Liver (tissue), 8 donors: ENCODE measurements at regions not wholly inside any gene's neighbourhood (a gene's known extent, or its start where the extent isn't known, plus 50 kb on each side); places are given as distances from the start of the nearest gene placed in this dataset.

Experiments used
- DNase-seq: peaks from one replicate; pipeline ENCODE4 v3.0.0-alpha.2; 2017; ENCODE audit warnings: low spot score
- H3K27ac ChIP-seq, 2 donors: one replicate each; pipeline ENCODE4 v1.7.0; 2013; ENCODE audit warnings: inconsistent platforms in 2 of 2, low read length in 2 of 2, control low read depth in 1 of 2, low read depth in 1 of 2, mild to moderate bottlenecking in 1 of 2
- H3K27me3 ChIP-seq, 4 donors: one replicate each; pipeline versions ENCODE4 v1.6.1 to v1.7.0; 2013; ENCODE audit warnings: low read length in 3 of 4, inconsistent platforms in 1 of 4, mild to moderate bottlenecking in 1 of 4, moderate library complexity in 1 of 4; ENCODE audit not compliant: control insufficient read depth in 4 of 4, insufficient read depth in 4 of 4
- H3K36me3 ChIP-seq, 4 donors: one replicate each; pipeline versions ENCODE4 v1.6.1 to v1.7.0; 2013; ENCODE audit warnings: low read length in 3 of 4, mild to moderate bottlenecking in 3 of 4, low read depth in 1 of 4, moderate library complexity in 1 of 4; ENCODE audit not compliant: control insufficient read depth in 4 of 4, insufficient read depth in 3 of 4
- H3K4me1 ChIP-seq, 4 donors: one replicate each; pipeline versions ENCODE4 v1.6.1 to v1.7.0; 2013; ENCODE audit warnings: low read length in 3 of 4, mild to moderate bottlenecking in 3 of 4, moderate library complexity in 1 of 4; ENCODE audit not compliant: control insufficient read depth in 4 of 4, insufficient read depth in 4 of 4
- H3K4me3 ChIP-seq, 3 donors: one replicate each; pipeline versions ENCODE4 v1.6.1 to v1.7.0; 2013; ENCODE audit warnings: low read length in 3 of 3, control low read depth in 1 of 3, low read depth in 1 of 3, mild to moderate bottlenecking in 1 of 3
- H3K9ac ChIP-seq, 2 donors: one replicate each; pipeline ENCODE4 v1.7.0; 2013; ENCODE audit warnings: low read length in 2 of 2, mild to moderate bottlenecking in 2 of 2, moderate library complexity in 2 of 2, control low read depth in 1 of 2, low read depth in 1 of 2
- H3K9me3 ChIP-seq, 4 donors: one replicate each; pipeline versions ENCODE4 v1.6.1 to v1.7.0; 2013; ENCODE audit warnings: low read length in 3 of 4; ENCODE audit not compliant: control insufficient read depth in 4 of 4
- ATF3 ChIP-seq: IDR thresholded peaks from 2 replicates; pipeline ENCODE4 v1.6.1; 2016; ENCODE audit warnings: antibody characterized with exemption
- CTCF ChIP-seq: fragments of 150-350 bp; IDR thresholded peaks from 2 replicates; pipeline ENCODE4 v1.5.1; 2017; ENCODE audit warnings: improper control_type of control experiment, low read depth, low read length; ENCODE audit not compliant: missing input control
- EGR1 ChIP-seq, 2 donors: IDR thresholded peaks; 2 replicates each; pipeline ENCODE4 v1.6.1; 2016 to 2018; ENCODE audit warnings: antibody characterized with exemption in 2 of 2, low read depth in 2 of 2
- FOXA2 ChIP-seq: IDR thresholded peaks from 2 replicates; pipeline ENCODE4 v1.6.1; 2016; ENCODE audit warnings: antibody characterized with exemption
- GABPA ChIP-seq, 2 donors: IDR thresholded peaks in 1 of 2; conservative IDR thresholded peaks in 1 of 2; 2 replicates each; pipeline ENCODE4 v1.6.1; 2016; ENCODE audit warnings: antibody characterized with exemption in 2 of 2, mild to moderate bottlenecking in 1 of 2, moderate library complexity in 1 of 2
- HNF4A ChIP-seq, 2 donors: conservative IDR thresholded peaks; 2 replicates each; pipeline ENCODE4 v1.6.1; 2016; ENCODE audit warnings: antibody characterized with exemption in 2 of 2, mild to moderate bottlenecking in 2 of 2
- HNF4G ChIP-seq: IDR thresholded peaks from 2 replicates; pipeline ENCODE4 v1.6.1; 2016; ENCODE audit warnings: antibody characterized with exemption
- JUND ChIP-seq, 2 donors: IDR thresholded peaks; 2 replicates each; pipeline ENCODE4 v1.6.1; 2016; ENCODE audit warnings: antibody characterized with exemption in 2 of 2
- NR2F2 ChIP-seq: IDR thresholded peaks from 2 replicates; pipeline ENCODE4 v1.6.1; 2016; ENCODE audit warnings: antibody characterized with exemption
- REST ChIP-seq: IDR thresholded peaks from 2 replicates; pipeline ENCODE4 v1.6.1; 2016; ENCODE audit warnings: antibody characterized with exemption, mild to moderate bottlenecking
- RXRA ChIP-seq, 2 donors: IDR thresholded peaks; 2 replicates each; pipeline ENCODE4 v1.6.1; 2017 to 2018; ENCODE audit warnings: antibody characterized with exemption in 2 of 2, mild to moderate bottlenecking in 1 of 2
- SP1 ChIP-seq: IDR thresholded peaks from 2 replicates; pipeline ENCODE4 v1.6.1; 2018; ENCODE audit warnings: antibody characterized with exemption, mild to moderate bottlenecking
- TAF1 ChIP-seq: conservative IDR thresholded peaks from 2 replicates; pipeline ENCODE4 v1.6.1; 2016; ENCODE audit warnings: antibody characterized with exemption, mild to moderate bottlenecking
- YY1 ChIP-seq: IDR thresholded peaks from 2 replicates; pipeline ENCODE4 v1.6.1; 2016; ENCODE audit warnings: antibody characterized with exemption, mild to moderate bottlenecking
- ZBTB33 ChIP-seq: IDR thresholded peaks from 2 replicates; pipeline ENCODE4 v1.6.1; 2016; ENCODE audit warnings: antibody characterized with exemption
- WGBS: extraction: QIAGEN DNeasy Blood & Tissue Kit; methylation state at CpG from one replicate; pipeline ENCODE4 v1.1.7; 2013; 5-methylcytosine and 5-hydroxymethylcytosine counted together
- donor health status: healthy.
- donor health status: healthy.
- donor health status: healthy.
- donor health status: healthy.
- donor health status: healthy.

GRCh38 chr15:59904450-59905135 lies 99.5 kb upstream of the FOXB1 start:
- Histone ChIP-seq H3K4me1 (peaks cover 0 to 8% (median 5%) of the 10 kb centered on the region in 4 donors), H3K9ac (no peak overlapping the region), H3K27ac (no peak overlapping the region), H3K27me3 (peaks cover 0 to 8% (median 0%) of the 10 kb centered on the region in 4 donors), H3K36me3 (no peaks in the 10 kb centered on the region), H3K9me3 (no peaks in the 10 kb centered on the region), H3K4me3 (no peak overlapping the region)
- no peak for TF ChIP-seq FOXA2
- TF ChIP-seq TAF1: no peak
- no peak for TF ChIP-seq ZBTB33
- no peak for TF ChIP-seq RXRA (IDR thresholded peaks at IDR 0.05)
- no peak for TF ChIP-seq REST
- TF ChIP-seq EGR1 (IDR thresholded peaks at IDR 0.05; ENCODE audit: low read depth in 2 of 2): no peak
- no peak for TF ChIP-seq ATF3
- TF ChIP-seq HNF4A (conservative IDR thresholded peaks at IDR 0.05): no peak
- TF ChIP-seq CTCF: no peak
- no peak for TF ChIP-seq SP1
- no peak for TF ChIP-seq YY1
- WGBS: 25% methylated on average over 17 of the region's 17 CpGs
- DNase-seq: no peak

GRCh38 chr15:59896663-59897074 lies 107.4 kb upstream of the FOXB1 start:
- Histone ChIP-seq H3K9me3 (no peaks in the 10 kb centered on the region), H3K36me3 (no peaks in the 10 kb centered on the region), H3K4me1 (no peaks in the 10 kb centered on the region), H3K9ac (no peak overlapping the region), H3K27ac (no peak overlapping the region), H3K4me3 (no peak overlapping the region), H3K27me3 (peaks cover 0 to 3% (median 0%) of the 10 kb centered on the region in 4 donors)
- 66% methylated on average over 5 of the region's 5 CpGs for WGBS
- TF ChIP-seq HNF4G (no peak), YY1 (no peak), NR2F2 (no peak), REST (no peak), GABPA (IDR thresholded peaks at IDR 0.05 in 1 of 2, conservative IDR thresholded peaks at IDR 0.05 in 1 of 2) (no peak), ATF3 (no peak), JUND (IDR thresholded peaks at IDR 0.05) (no peak), SP1 (no peak)
- DNase-seq: no peak
